Inferior parietal cortex (tissue), 1 donor: ENCODE measurements at regions not wholly inside any gene's neighbourhood (a gene's known extent, or its start where the extent isn't known, plus 50 kb on each side); places are given as distances from the start of the nearest gene placed in this dataset.

Source experiments
- DNase-seq: peaks from one replicate; pipeline ENCODE4 v3.0.0-alpha.2; 2016; ENCODE audit errors: extremely low spot score

DNA sequence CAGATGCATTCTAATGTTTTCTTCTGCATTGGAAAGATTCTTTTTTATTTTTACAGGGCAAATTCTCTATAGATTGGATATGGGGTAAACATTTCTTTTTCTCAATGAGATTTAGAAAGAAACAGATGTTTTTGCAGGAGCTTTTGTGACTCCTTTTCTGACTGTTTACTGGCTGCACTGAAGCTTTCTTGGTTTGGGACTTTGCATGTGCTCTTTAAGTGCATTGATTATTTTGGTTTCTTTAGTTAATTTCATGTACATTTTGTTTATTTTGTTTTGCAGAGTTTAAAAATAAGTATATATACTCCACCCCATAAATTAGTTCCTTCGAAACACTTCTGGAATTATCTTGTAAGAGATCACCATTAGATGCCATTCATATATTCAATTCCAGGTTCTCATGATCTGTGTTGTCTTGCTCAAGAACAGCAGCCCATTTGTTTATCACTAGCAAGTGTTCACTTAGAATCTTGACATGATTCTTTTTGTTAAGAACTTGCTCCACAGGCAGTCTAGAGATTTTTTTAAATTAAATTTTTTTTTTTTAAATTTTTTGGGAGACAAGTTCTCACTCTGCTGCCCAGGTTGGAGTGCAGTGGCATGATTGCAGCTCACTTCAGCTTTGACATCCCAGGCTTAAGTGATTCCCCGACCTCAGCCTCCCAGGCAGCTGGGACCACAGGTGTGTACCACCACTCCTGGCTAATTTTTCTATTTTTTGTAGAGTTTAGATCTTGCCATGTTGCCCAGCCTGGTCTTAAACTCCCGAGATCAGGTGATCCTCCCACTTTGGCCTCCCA lies 233.7 kb downstream of the MYCN start:
- no peak for DNase-seq

DNA sequence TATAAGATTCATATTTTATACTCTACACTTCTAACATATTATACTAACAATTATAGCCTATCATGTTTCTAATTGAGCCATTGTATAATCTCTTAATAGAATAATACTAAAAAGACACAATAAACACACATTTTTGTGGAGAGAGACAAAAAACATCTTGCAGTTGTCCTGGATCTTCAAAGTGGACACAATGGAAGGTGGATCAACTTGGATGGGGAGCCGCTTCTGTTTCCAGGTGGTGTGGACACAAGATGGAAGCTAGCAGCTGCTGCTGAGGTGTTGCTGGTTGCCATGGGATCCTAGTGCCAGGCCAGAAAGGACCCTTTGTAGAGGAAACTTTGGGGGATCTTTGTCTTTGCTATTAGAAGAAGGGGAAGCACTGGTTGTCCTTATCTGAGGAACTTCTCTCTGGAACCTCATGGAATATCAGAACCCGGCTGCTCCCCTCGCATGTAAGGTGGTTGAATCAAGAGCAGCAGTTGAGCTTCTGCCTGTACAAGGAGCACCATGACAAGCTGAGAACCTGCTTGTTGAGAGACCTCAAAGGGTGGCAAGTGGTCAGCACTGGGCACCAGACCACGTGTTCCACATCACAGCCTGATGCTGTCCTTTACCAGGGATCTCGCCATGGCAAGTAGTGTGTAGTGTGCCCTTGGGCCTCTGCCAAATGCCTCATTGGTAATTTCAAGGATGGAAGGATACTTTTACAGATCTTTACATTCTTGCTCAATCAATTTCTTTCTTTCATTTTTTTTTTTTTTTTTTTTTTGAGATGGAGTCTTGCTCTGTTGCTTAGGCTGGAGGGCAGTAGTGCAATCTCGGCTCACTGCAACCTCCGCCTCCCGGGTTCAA lies 232.2 kb downstream of the MYCN start:
- DNase-seq: no peak

DNA sequence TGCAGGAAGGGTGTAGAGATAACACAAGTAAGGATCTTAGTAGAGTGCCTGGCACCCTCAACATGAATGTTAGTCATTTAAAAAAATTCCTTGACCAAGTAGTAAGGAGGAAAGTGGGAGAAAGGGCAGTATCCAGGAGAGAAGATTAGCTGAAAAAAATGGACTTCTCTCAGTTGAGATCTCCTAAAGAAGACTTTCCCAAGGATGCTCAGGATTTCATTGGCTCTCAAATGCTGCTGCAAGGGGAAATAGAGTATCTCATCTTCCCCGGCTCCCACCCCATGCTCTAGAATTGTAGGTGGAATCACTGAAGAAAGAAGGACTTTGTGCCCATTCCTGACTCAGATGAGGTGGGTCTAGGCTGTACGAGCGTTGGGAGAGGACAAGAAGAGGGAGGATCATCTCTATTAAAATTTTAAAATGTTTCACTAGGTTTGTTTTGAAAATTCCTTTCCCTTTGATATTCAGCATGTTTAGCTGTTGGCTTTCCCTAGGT lies 231.1 kb downstream of the MYCN start:
- DNase-seq: no peak

DNA sequence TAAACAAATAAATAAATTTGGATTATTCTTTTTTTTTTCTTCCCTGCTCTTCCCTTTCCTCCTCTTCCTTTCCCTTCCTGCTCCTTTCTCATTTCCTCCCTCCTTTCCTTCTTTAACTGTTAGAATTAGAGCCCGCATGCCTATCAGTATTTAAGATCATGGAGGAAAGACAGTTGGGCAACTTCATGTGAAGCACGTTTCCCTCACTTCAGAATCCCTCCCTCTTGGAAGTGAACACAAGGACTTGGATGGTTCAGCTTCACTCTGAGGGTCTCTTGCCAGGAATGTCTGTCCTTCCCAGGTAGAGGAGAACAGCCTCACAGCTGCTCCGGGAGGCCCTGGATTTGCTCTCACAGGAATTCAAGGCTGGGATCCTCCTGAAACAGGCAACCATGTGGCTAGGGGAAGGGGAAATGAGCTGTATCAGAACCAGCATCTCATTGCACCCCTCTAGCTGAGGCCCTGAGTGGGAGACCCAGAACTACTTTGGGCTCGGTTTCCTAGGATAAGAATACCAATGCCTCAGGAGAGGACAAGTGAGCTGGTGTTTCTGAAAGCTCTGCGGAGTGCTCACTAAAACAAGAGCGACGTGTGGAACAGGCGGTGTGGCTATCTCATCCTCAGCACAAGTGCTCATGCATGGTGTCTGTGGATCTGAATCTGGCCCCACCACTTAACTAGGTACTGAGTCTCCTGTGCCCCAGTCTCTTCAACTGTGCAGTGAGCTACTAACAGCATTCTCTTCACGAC lies 230.5 kb downstream of the MYCN start:
- no peak for DNase-seq

DNA sequence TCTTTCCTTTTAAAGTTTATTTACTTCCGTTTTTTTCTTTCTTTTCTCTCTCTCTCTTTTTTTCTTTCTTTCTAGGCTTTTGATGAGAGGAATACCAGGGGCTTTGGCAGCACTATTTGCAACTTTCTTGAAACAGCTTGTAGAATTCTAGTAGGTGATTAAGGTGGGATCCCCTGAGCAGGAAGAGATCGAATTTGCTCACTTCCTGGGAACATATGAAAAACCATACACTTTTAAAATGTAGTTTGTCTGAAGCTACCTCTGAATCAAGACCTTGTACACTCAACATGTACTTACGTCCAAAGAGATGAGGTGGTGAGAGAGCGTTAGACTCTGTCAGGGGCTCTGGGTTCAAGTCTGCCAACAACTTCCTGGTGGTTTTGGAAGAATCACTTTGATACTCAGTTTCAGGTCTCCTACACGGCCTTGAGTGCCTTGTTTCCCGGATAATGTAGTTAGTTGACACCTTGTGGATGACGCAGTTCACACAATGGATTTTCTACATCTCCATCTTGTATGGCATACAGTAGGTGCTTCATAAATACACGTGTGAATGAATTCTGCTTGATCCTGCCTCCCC lies 229.1 kb downstream of the MYCN start:
- no peak for DNase-seq

DNA sequence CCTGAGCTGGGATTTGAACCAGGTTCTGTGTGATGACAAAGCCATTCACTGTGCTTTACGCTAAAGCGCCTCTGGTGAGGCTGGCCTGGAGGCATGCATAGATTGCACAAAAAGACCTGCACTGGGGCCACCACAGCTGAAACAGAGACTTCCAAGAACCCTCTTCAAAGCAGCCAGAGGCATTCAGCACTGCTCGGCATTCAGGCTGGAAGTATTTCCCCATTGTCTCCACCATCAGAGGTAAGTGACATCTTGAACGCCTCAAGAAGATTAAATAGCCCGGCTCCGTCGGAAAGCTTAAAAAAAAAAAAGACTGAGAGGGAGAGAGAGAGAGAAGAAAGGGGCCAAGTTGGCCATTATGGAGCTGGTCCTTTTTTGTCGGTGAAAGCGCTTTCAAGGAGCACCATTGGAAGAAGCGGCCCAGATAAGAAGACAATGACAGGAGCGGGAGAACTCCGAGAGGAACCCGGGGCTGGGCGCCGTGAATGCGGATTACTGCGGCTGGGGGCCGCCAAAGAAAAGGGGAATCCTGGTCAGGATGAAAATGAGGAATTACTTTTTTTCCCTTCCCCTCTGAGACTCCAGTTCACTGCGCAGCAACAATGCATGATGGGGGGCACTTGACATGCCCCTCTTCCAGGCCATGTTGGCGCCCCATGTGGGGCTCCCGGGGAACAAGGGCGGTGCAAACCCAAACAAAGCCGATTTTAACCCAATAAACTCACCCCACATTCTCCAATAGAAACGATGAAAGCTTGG lies 228.3 kb downstream of the MYCN start:
- no peak for DNase-seq

DNA sequence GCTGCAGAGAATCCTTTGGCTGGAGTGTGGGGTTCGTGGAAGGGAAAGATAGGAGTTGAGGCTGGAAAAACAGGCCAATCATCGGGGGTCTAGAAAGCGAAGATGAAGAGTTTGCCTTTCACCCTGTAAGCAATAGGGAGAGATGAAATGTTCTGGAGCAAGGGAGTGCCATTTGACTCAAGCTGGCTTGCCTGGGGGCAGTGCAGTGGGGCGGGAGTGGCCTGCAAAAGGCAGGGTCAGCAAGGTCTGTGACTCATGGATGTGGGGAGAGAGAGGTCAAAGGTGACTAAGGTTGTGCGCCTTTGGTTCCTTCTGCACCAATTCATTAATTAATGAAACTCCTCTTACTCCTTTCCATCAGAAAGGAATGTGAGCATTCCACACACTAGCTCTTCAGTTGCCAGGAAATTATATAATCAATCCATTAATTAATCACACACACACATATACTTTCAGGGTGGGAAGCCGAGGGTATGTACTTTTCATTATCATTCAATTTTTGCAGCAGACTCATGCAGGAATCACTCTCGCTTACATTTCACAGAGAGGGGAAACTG lies 227.6 kb downstream of the MYCN start:
- DNase-seq: no peak

DNA sequence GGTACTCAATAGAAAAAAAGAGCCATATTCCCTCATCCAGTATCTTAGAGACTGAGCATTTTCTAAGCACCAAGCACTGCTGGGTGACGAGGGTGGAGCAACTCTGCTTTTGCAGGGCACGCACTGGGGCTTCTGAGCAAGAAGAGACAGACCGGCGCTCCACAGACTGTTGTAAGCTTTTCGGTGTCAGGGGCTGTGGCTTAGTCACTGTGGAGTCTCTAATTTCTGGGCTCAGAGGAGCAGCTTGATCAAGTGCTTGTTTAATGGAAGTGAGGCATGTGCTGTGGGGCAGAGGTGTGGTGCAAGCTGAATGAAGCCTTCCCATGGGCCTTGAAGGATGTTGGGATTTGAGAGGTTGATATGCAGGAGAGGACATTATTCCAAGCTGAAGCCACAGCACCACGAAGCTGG lies 227.1 kb downstream of the MYCN start:
- DNase-seq: no peak

DNA sequence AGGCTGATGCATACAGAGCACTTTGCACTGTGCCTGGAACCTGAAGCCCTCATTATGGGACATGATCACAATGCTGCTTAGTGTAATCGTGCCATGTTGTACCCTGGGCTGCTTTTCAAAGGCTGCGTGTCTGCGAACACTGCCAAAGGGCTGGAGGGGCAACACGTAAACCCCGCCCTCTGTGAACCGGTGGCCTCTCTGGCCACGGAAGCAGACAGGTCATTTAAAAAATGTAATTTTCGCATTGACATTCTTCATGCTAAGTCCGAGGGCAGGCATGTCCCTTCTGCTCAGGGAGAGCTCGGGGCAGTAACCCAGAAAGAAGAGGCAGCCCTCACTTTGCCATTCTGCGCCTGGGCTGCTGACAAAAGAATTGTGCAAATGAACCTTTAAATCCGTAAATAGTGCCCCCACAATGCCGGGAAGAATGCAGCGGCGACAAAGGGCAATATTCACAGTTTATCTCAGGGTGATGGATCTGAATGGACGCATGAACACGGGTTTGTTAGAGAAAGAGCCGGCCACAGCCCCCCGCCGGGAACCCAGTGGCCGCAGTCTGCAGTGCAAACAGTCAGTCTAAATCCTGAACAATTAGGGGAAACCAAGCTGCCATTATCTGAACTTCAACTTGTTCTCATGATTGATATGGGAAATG lies 226.1 kb downstream of the MYCN start:
- no peak for DNase-seq

DNA sequence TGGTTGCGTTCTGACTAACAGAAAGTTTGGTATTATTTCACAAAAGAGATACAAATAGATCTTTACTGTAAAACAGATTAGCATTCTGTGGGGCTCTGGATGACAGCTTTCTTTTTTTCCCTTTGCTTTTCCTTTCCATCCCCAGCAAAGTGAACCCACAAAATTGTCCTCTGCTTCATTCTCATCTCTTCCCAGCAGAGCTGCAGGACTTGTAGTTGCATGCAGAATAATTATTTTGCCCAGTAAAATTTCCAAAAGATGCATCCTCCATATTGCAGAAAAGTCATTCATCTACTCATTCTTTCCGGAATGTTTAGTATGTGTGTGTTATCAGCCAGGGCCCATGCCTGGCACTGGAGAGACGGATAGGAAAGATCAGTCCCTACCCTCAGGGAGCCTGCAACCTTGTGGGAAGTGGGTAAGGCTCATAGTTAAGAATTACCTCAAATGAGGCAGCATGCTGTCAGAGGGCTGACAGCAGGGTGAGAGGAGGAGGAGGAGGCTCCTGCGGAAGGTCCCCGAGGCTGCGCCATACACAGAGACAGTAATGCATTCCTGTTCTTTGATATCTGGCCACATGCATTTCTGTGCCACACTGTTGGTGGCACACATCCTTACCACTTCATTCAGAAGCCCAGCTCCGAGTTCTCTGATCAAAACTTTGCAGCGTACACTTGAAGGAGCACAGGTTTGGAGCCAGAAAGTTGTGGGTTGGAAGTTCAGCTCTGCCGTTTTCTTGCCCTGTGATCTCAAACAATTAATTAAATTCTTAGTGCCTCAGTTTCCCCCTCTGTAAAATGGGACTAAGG lies 225.4 kb downstream of the MYCN start:
- DNase-seq: no peak

DNA sequence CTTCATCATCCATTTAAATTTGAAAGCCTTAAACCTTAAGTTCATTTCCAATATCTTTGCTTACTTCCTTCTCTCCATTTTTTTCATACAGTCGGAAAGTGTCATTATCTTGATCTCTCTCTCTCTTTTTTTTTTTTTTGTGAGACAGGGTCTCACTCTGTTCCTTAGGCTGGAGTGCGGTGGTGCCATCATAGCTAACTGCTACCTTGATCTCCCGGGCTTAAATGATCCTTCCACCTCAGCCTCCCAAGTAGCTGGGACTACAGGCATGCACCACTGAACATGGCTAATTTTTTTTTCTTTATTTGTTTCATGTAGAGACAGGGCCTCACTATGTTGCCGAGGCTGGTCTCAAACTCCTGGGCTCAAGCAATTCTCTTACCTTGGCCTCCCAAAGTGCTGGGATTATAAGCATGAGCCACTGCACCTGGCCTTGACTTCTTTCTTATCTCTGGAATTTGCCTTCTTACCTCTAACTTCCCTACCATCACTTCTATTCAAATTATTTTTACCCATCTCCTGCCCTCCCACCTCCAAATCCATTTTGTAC lies 222.2 kb downstream of the MYCN start:
- DNase-seq: no peak

DNA sequence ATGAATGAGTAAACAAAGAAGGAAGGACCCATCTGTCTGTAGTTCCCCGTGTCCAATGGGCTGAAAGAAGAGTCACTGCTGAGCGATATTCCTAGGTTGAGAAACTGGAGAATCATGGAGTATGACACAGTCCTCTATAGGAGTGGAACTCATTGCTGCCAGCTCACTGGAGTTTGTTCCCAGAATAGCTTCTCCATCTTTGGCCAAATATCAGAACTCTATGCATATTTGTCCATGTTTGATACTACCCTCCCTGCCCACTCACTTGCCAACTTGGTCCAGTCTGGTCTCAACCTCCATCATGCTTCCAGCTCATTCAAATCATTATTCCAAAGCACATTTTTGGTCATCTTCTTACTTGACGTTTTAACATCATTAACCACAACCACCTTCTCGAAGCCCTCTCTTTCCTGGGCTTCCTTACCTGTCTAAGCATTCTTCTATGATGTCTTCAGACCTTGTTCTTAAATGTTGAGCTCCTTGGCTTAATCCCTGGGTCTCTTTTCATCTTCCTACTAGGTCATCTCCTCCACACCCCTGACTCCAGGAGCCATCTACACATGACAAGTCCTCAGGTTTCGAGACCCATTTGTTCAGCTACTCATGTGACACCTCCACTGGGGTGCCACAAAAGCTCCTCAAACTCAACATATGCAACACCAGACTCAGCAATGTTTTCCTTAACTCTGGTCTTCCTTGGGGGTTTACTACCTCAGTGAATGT lies 221.6 kb downstream of the MYCN start:
- DNase-seq: no peak

DNA sequence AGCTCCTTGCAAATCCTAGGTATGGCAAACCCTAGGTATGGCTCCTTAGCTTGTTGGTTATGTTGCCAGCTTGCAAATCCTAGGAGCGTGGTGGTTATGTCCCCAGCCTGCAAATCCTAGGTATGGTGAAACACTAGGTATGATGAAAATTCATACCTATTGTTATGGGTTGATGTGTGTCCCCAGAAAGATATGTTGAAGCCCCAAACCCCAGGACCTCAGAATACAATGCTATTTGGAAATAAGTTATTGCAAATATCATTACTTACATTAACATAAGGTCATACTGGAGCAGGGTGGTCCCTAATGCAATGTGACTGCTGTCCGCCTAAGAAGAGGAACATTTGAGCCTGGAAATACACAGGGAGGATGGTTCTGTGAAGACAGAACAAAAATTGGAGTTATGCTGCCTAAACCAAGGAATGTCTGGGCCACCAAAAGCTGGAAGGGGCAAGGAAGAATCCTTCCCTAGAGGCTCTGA lies 220.8 kb downstream of the MYCN start:
- DNase-seq: no peak

DNA sequence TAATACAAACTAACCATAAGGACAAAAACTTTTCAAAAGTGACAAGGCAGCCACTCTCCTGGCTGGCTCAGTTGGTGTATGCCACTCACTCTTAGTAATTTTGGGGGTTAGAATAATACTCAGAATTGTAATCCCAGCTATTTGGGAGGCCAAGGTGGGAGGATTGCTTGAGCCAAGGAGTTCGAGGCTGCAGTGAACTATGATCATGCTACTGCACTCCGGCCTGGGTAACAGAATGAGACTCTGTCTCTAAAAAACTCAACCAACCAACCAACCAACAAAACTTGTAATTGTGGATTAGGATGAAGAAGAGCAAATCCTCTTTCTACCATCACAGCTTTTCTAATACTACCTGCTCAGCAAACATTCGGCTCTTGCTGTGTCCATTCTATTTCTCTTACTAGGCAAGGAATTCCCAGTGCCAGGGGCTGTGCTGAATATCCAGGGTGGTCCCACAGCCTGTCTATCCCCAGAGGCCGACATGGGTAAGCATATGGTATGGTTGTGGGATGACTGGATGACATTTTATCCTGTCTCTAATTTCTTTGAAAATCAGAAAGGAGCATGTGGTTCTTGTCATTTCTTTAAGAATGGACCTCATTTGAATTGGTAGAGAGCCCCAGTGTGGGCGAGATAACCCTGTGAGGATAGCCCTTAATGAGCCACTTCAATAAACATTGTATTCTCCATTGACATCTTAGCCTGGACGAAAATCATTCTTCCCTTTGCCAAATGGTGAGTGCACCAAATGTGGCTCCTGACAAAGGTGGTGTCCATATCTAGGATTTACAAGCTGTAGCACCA lies 220.1 kb downstream of the MYCN start:
- DNase-seq: no peak

DNA sequence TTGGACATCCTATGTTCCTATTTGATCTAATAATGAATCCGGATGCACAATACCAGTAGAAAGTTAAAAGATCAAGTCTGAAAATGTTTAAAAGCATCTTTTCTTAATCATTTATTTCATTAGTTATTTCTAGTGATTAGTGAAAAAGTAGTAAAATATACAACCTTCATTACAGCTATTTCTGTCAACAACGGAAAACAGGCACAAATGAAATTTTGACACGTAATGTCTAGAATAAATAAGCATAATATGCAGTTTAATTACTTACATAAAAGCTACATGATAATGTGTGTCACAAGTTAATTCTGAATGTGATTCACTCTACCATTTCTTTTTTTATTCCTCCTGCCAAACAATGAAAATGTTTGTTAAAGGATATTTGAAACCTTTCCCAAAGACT lies 216.1 kb downstream of the MYCN start:
- DNase-seq: no peak

DNA sequence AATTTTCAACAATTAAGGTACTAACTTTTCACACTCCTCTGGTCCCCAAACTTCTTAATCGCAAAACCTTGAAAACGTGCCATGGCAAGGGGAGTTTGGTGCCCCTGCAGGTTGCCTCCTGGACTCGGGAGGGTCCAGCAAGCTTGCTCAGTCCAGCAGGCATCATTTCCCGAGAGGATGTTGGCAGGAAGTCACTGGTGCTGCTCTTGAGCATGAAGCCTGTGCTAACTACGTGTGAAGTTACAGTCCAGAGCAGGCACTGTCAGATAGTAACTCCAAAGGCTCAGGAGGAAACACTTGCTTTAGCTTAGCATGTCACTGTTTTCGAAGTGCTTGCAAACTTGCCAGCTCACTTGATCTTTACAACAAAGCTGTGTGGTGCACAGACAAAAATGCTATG lies 215.4 kb downstream of the MYCN start:
- no peak for DNase-seq

DNA sequence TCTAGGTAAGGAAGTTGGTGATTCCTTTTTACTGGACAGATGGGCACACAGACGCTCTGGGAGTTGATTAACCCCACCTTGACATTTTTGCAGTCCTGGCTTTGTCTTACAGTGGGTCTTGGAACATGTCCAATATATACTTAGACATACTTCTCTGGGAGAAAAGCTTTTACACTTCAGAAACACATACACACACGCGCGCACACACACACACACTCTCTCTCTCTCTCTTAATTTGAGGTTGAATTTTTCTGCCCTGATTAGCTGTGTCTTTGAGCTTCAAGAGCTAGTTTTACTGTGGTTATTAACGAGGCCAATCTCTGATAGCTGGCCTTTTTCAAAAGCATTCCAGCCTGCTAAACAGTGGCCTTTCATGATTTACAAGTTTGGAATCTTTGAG lies 215.0 kb downstream of the MYCN start:
- no peak for DNase-seq
